HFF-Myc (cell line): ENCODE measurements at regions not wholly inside any gene's neighbourhood (a gene's known extent, or its start where the extent isn't known, plus 50 kb on each side); places are given as distances from the start of the nearest gene placed in this dataset.

Experiments
- DNase-seq: peaks from one replicate; pipeline ENCODE4 v3.0.0-alpha.2; 2011; ENCODE audit warnings: low read depth; ENCODE audit errors: extremely low read depth
- H3K4me3 ChIP-seq: replicated peaks from 2 replicates; pipeline ENCODE4 v1.5.1; 2011; ENCODE audit warnings: low read depth, mild to moderate bottlenecking, control low read depth, low read length
- CTCF ChIP-seq: IDR thresholded peaks from 2 replicates; pipeline ENCODE4 v1.5.1; 2012; ENCODE audit warnings: mild to moderate bottlenecking, low read depth, low read length, control low read depth; ENCODE audit errors: missing control alignments

- no peak overlapping the region for H3K4me3 ChIP-seq
- TF ChIP-seq CTCF = no peak
- DNase-seq = no peak
Measured at GRCh38 chr2:216949700-216950413, 90.0 kb upstream of the TNP1 start.

GRCh38 chr2:216947055-216947454, 87.2 kb upstream of the TNP1 start:
- TF ChIP-seq CTCF = no peak
- no peak overlapping the region for H3K4me3 ChIP-seq
- no peak for DNase-seq

GRCh38 chr2:216944733-216945132, 84.9 kb upstream of the TNP1 start:
- H3K4me3 ChIP-seq = no peak overlapping the region
- no peak for TF ChIP-seq CTCF
- DNase-seq = no peak

- no peak for TF ChIP-seq CTCF
- no peak overlapping the region for H3K4me3 ChIP-seq
- no peak for DNase-seq
Measured at GRCh38 chr2:216943109-216943508, 83.2 kb upstream of the TNP1 start.

GRCh38 chr2:216942465-216942864, 82.6 kb upstream of the TNP1 start:
- no peak overlapping the region for H3K4me3 ChIP-seq
- DNase-seq = no peak
- no peak for TF ChIP-seq CTCF

GRCh38 chr2:216942016-216942415, 82.2 kb upstream of the TNP1 start:
- no peak for DNase-seq
- TF ChIP-seq CTCF = no peak
- H3K4me3 ChIP-seq = no peak overlapping the region

- DNase-seq = no peak
- H3K4me3 ChIP-seq = no peak overlapping the region
Measured at GRCh38 chr2:216936954-216937357, 77.1 kb upstream of the TNP1 start.

More at GRCh38 chr2:216936954-216937357, 77.1 kb upstream of the TNP1 start:
- no peak for TF ChIP-seq CTCF
